T-cell (primary cell): ENCODE measurements at regions not wholly inside any gene's neighbourhood (a gene's known extent, or its start where the extent isn't known, plus 50 kb on each side); places are given as distances from the start of the nearest gene placed in this dataset.
"Not testable (repeated sequence)": the region's sequence is repeated elsewhere in the genome, so short reads cannot be mapped to it uniquely, and the experiment has no call there.

ENCODE experiments used
- ATAC-seq, 4 experiments: fragments of 200-7000 bp in 3 of 4; fragments of 150-1000 bp in 1 of 4; cut with Tn5 transposase; replicated peaks in 1 of 4; 1 replicate in 3 of 4; 2 replicates in 1 of 4; pipeline ENCODE4 v1.10.0; 2021; ENCODE audit warnings: moderate library complexity in 3 of 4, mild to moderate bottlenecking in 2 of 4, moderate number of reproducible peaks in 1 of 4
- CTCF ChIA-PET, 2 donors: fragments of 300-600 bp; sonication (Branson Sonifier 250); formaldehyde crosslinking; loops; one replicate each; lab custom pipeline; 2022; ENCODE audit warnings: antibody characterized with exemption in 2 of 2; lab: Charles Lee
- POLR2A ChIA-PET, 2 donors: fragments of 300-600 bp; sonication (Branson Sonifier 250); formaldehyde crosslinking; loops; one replicate each; lab custom pipeline; 2022; ENCODE audit warnings: antibody characterized with exemption in 2 of 2; lab: Charles Lee
- DNase-seq, 35 experiments: peaks; one replicate each; pipeline versions ENCODE4 v3.0.0 to v3.0.0-alpha.2; 2013 to 2023
- H3K27ac ChIP-seq: one replicate; pipeline ENCODE4 v1.5.1; 2013; ENCODE audit warnings: low read length
- H3K27me3 ChIP-seq, 2 experiments: replicated peaks in 1 of 2; 1 replicate in 1 of 2; 2 replicates in 1 of 2; pipeline versions ENCODE4 v1.6.1 to v1.7.0; 2013; ENCODE audit warnings: low read length in 1 of 2, mixed read lengths in 1 of 2; ENCODE audit not compliant: control insufficient read depth in 2 of 2, insufficient read depth in 2 of 2; ENCODE audit errors: extremely low read depth in 1 of 2
- H3K36me3 ChIP-seq, 2 donors: 1 replicate in 1 of 2; 2 replicates in 1 of 2; pipeline versions ENCODE4 v1.6.1 to v1.7.0; 2013; ENCODE audit warnings: low read length in 1 of 2; ENCODE audit not compliant: control insufficient read depth in 2 of 2, insufficient read depth in 1 of 2; ENCODE audit errors: extremely low read depth in 1 of 2
- H3K4me1 ChIP-seq, 2 experiments: 1 replicate in 1 of 2; 2 replicates in 1 of 2; pipeline versions ENCODE4 v1.6.1 to v1.7.0; 2013; ENCODE audit warnings: low read length in 2 of 2, mixed read lengths in 1 of 2; ENCODE audit not compliant: insufficient read depth in 2 of 2, control insufficient read depth in 1 of 2; ENCODE audit errors: extremely low read depth in 1 of 2
- H3K4me3 ChIP-seq, 2 donors: 1 replicate in 1 of 2; 2 replicates in 1 of 2; pipeline versions ENCODE4 v1.5.1 to v1.7.0; 2013; ENCODE audit warnings: mild to moderate bottlenecking in 2 of 2, low read length in 1 of 2, moderate library complexity in 1 of 2; ENCODE audit not compliant: control insufficient read depth in 1 of 2; ENCODE audit errors: extremely low read depth in 1 of 2
- H3K9me3 ChIP-seq: 2 replicates; pipeline ENCODE4 v1.7.0; 2013
- H3K27ac Mint-ChIP-seq, 2 donors: one replicate each; pipeline ENCODE4 v1.8.0; 2020 to 2021; ENCODE audit warnings: mild to moderate bottlenecking in 2 of 2, mixed read lengths in 2 of 2
- H3K27me3 Mint-ChIP-seq, 2 donors: one replicate each; pipeline ENCODE4 v1.8.0; 2021 to 2022; ENCODE audit warnings: mixed read lengths in 2 of 2
- H3K36me3 Mint-ChIP-seq: one replicate; pipeline ENCODE4 v1.8.0; 2021; ENCODE audit warnings: mixed read lengths
- H3K4me1 Mint-ChIP-seq, 3 donors: one replicate each; pipeline ENCODE4 v1.8.0; 2020 to 2022; ENCODE audit warnings: mixed read lengths in 3 of 3, mild to moderate bottlenecking in 1 of 3
- H3K4me3 Mint-ChIP-seq, 3 donors: one replicate each; pipeline ENCODE4 v1.8.0; 2020 to 2022; ENCODE audit warnings: mild to moderate bottlenecking in 3 of 3, mixed read lengths in 3 of 3, moderate library complexity in 3 of 3
- H3K9me3 Mint-ChIP-seq, 3 donors: one replicate each; pipeline ENCODE4 v1.8.0; 2020 to 2022; ENCODE audit warnings: mixed read lengths in 3 of 3
- WGBS: methylation state at CpG from one replicate; pipeline ENCODE4 v1.1.5; 2013; ENCODE audit warnings: missing lambda C conversion rate; ENCODE audit not compliant: insufficient coverage; 5-methylcytosine and 5-hydroxymethylcytosine counted together

DNA sequence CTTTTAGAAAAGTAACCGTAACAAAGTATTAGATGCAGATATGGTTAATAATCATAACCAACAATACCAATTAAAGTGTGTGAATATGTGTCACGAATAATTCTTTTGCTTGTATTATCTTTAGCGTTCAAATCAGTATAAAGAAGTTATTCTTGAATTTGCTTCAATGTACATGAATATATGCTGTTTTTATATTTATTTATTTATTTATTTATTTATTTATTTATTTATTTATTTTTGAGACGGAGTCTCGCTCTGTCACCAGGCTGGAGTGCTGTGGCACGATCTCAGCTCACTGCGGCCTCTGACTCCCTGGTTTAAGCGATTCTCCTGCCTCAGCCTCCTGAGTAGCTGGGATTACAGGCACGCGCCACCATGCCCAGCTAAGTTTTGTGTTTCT lies 147.6 kb upstream of the GALNT2 start:
- DNase-seq, H3K36me3 Mint-ChIP-seq, H3K4me1 Mint-ChIP-seq, H3K4me1 ChIP-seq, H3K4me3 ChIP-seq, H3K9me3 ChIP-seq, H3K27me3 Mint-ChIP-seq, H3K36me3 ChIP-seq, H3K27ac ChIP-seq, H3K27ac Mint-ChIP-seq, CTCF ChIA-PET, H3K27me3 ChIP-seq, POLR2A ChIA-PET, H3K4me3 Mint-ChIP-seq, H3K9me3 Mint-ChIP-seq, ATAC-seq: not testable (repeated sequence)
- WGBS: 100% methylated on average over 4 of the region's 10 CpGs

DNA sequence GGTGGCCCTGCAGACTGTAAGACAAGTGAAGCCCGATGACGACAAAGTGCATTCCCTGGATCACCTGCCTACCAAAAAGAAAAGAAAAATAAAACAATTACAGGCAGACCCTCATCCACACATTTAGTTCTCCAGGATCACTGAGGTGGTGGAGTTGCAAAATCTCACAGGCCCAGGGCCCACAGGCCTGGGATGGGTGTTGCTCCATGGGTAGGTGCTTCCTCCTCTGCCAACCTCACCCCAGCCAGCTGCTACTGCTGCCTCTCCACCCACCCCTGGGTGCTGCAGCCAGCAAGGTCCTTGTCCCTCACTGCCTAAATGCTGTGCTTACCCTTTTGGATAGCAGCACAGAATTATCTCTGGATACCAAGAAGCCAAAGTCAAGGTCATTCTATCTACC lies 146.4 kb upstream of the GALNT2 start:
- CTCF ChIA-PET: no interaction called here
- H3K36me3 Mint-ChIP-seq: no peaks in the 10 kb centered on the region
- DNase-seq: no peak
- H3K4me1 Mint-ChIP-seq: no peaks in the 10 kb centered on the region
- no peak overlapping the region for H3K27ac ChIP-seq
- peaks cover 6 to 8% of the 10 kb centered on the region in 2 donors for H3K27me3 Mint-ChIP-seq
- H3K9me3 ChIP-seq: no peaks in the 10 kb centered on the region
- H3K4me1 ChIP-seq: no peaks in the 10 kb centered on the region
- peaks cover 0 to 3% of the 10 kb centered on the region in 2 experiments for H3K27me3 ChIP-seq
- no peak overlapping the region for H3K27ac Mint-ChIP-seq
- POLR2A ChIA-PET: no interaction called here
- no peak overlapping the region for H3K4me3 Mint-ChIP-seq
- no peak for ATAC-seq
- no peaks in the 10 kb centered on the region for H3K36me3 ChIP-seq
- no CpG with 5 or more reads among the region's 2 CpGs for WGBS
- H3K9me3 Mint-ChIP-seq: no peaks in the 10 kb centered on the region
- no peak overlapping the region for H3K4me3 ChIP-seq

DNA sequence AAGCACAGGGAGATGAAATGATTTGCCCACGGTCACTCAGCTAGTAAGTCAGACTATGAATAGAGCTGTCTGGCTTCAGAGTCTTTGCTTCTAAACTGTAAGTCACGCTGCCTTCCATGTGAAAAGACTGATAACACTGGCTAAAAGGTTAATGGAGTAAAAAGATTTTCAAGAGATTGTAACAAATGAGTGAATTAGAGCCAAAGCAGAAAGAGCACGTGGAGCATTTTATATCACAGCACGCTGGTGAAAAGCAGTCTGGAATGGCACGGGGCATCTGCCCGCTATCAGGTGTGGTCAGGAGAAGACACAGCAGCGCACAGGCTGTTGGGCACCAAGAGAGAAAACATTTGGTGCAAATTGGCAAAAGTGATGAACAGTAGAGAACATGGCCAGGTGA lies 144.8 kb upstream of the GALNT2 start:
- Mint-ChIP-seq H3K4me3 (no peak overlapping the region), H3K9me3 (no peaks in the 10 kb centered on the region), H3K27me3 (peaks cover 6 to 9% of the 10 kb centered on the region in 2 donors), H3K27ac (no peak overlapping the region), H3K4me1 (no peaks in the 10 kb centered on the region), H3K36me3 (no peaks in the 10 kb centered on the region)
- no peak for DNase-seq
- Histone ChIP-seq H3K4me3 (no peak overlapping the region), H3K27me3 (peaks cover 0 to 3% of the 10 kb centered on the region in 2 experiments), H3K4me1 (no peaks in the 10 kb centered on the region), H3K9me3 (no peaks in the 10 kb centered on the region), H3K36me3 (no peaks in the 10 kb centered on the region), H3K27ac (no peak overlapping the region)
- CTCF ChIA-PET: interaction anchor here in 1 of 2 donors (0.7 kb wide), 1 partner anchor 108 kb away, joined by 3 read pairs; no protein-coding TSS in a partner anchor
- 84% methylated on average over 7 of the region's 7 CpGs for WGBS
- ATAC-seq: no peak
- POLR2A ChIA-PET: interaction anchor here in 1 of 2 donors (0.6 kb wide), 1 partner anchor 68 kb away, joined by 4 read pairs; no protein-coding TSS in a partner anchor

DNA sequence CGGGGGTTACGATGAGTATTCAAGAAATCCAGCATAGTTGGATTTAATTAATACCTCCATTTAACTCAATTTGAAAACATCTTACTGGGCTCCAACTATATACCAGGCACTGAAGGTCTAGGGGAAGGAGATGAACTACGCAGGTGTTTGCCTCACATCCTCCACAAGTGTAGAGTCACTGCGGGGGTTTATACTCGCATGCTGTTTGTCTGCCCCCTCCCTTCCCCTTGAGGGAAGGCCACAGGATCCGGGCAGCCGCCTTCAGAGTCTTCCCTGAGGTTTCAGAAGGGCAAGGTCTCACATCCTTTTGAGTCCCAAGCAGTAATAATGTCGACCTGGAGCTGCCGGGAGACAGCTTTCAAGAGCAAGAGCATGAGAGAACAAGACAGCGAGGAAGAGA lies 142.4 kb upstream of the GALNT2 start:
- H3K27ac ChIP-seq: no peak overlapping the region
- H3K4me1 Mint-ChIP-seq: no peaks in the 10 kb centered on the region
- H3K9me3 ChIP-seq: no peaks in the 10 kb centered on the region
- H3K4me3 ChIP-seq: no peak overlapping the region
- no peaks in the 10 kb centered on the region for H3K9me3 Mint-ChIP-seq
- H3K4me1 ChIP-seq: no peaks in the 10 kb centered on the region
- H3K36me3 ChIP-seq: no peaks in the 10 kb centered on the region
- peaks cover 6 to 17% of the 10 kb centered on the region in 2 donors for H3K27me3 Mint-ChIP-seq
- peaks cover 0 to 3% of the 10 kb centered on the region in 2 experiments for H3K27me3 ChIP-seq
- DNase-seq: no peak
- no peak overlapping the region for H3K27ac Mint-ChIP-seq
- no peak overlapping the region for H3K4me3 Mint-ChIP-seq
- H3K36me3 Mint-ChIP-seq: no peaks in the 10 kb centered on the region
- no peak for ATAC-seq
- POLR2A ChIA-PET: no interaction called here
- CTCF ChIA-PET: interaction anchor here in 1 of 2 donors (0.6 kb wide), 1 partner anchor 23 kb away, joined by 3 read pairs; no protein-coding TSS in a partner anchor
- WGBS: 75% methylated on average over 4 of the region's 10 CpGs

DNA sequence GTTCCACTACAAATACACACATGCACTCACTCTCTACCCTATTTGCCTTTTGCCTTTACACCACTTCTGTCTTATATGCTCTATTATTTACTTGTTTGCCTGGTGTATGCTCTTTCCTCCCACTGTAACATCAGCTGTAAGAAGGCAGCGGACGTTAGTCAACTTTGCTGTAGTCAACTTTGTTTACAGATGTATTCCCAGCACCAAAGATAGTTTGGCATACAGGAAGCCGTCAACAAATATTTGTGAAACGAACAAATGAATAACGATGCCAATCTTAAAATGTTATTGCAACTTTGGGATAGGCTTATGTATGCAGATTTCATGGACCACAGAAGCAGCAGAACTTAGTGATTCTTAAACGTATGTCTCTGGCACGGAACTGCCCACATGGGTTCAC lies 138.3 kb upstream of the GALNT2 start:
- Mint-ChIP-seq H3K27me3 (peaks cover 10 to 32% of the 10 kb centered on the region in 2 donors), H3K9me3 (no peaks in the 10 kb centered on the region), H3K27ac (no peak overlapping the region)

DNA sequence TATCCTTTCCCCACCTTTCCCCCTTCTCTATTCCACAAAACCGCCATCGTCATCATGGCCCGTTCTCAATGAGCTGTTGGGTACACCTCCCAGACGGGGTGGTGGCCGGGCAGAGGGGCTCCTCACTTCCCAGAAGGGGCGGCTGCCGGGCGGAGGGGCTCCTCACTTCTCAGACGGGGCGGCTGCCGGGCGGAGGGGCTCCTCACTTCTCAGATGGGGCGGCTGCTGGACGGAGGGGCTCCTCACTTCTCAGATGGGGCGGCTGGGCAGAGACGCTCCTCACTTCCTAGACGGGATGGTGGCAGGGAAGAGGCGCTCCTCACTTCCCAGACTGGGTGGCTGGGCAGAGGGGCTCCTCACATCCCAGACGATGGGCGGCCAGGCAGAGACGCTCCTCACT lies 135.3 kb upstream of the GALNT2 start:
- POLR2A ChIA-PET, ATAC-seq, H3K27me3 ChIP-seq, H3K9me3 ChIP-seq, H3K4me3 Mint-ChIP-seq, CTCF ChIA-PET, H3K27ac Mint-ChIP-seq, H3K9me3 Mint-ChIP-seq, H3K36me3 Mint-ChIP-seq, DNase-seq, H3K4me1 ChIP-seq, H3K4me1 Mint-ChIP-seq, H3K36me3 ChIP-seq, H3K27ac ChIP-seq, H3K4me3 ChIP-seq: not testable (repeated sequence)
- 97% methylated on average over 12 of the region's 21 CpGs for WGBS
- peaks cover 4 to 23% of the 10 kb centered on the region in 2 donors for H3K27me3 Mint-ChIP-seq

More for the DNA sequence above, 138.3 kb upstream of the GALNT2 start:
- Mint-ChIP-seq H3K36me3 (no peaks in the 10 kb centered on the region), H3K4me1 (no peaks in the 10 kb centered on the region), H3K4me3 (no peak overlapping the region)
- ATAC-seq (no peak), DNase-seq (no peak)
- no peak overlapping the region for H3K27ac ChIP-seq
- 91% methylated on average over 4 of the region's 7 CpGs for WGBS
- H3K4me3 ChIP-seq: no peak overlapping the region
- H3K4me1 ChIP-seq: no peaks in the 10 kb centered on the region
- no peaks in the 10 kb centered on the region for H3K36me3 ChIP-seq
- H3K27me3 ChIP-seq: peaks cover 0 to 8% of the 10 kb centered on the region in 2 experiments
- ChIA-PET CTCF (no interaction called here), POLR2A (no interaction called here)
- H3K9me3 ChIP-seq: no peaks in the 10 kb centered on the region

DNA sequence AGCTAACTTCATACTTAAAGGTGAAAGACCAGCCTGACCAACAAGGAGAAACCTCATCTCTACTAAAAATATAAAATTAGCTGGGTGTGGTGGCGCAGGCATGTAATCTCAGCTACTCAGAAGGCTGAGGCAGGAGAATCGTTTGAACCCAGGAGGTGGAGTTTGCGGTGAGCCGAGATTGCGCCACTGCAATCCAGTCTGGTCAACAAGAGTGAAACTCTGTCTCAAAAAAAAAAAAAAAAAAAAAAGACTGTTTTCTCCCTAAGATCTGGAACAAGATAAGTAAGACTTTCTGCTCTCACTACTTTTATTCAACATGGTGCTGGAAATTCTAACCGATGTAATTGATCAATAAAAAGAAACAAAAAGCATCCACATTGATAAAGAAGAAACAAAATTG lies 131.9 kb upstream of the GALNT2 start:
- DNase-seq, POLR2A ChIA-PET, H3K4me3 Mint-ChIP-seq, H3K27me3 ChIP-seq, H3K27ac ChIP-seq, ATAC-seq, H3K4me1 Mint-ChIP-seq, H3K36me3 Mint-ChIP-seq, H3K36me3 ChIP-seq, H3K4me3 ChIP-seq, H3K4me1 ChIP-seq, CTCF ChIA-PET, H3K9me3 Mint-ChIP-seq, H3K9me3 ChIP-seq, H3K27ac Mint-ChIP-seq: not testable (repeated sequence)
- 91% methylated on average over 5 of the region's 6 CpGs for WGBS
- peaks cover 4 to 14% of the 10 kb centered on the region in 2 donors for H3K27me3 Mint-ChIP-seq
